Breast epithelium (tissue), 3 donors: ENCODE measurements at regions not wholly inside any gene's neighbourhood (a gene's known extent, or its start where the extent isn't known, plus 50 kb on each side); places are given as distances from the start of the nearest gene placed in this dataset.

ENCODE experiments used
- POLR2A ChIP-seq: fragments of 450-650 bp; IDR thresholded peaks from one replicate; pipeline ENCODE4 v1.6.1; 2016; ENCODE audit warnings: antibody characterized with exemption, mild to moderate bottlenecking, moderate library complexity
- TF ChIP-seq, protein P1 (sequence below), 3 donors: fragments of 450-650 bp; IDR thresholded peaks; one replicate each; pipeline ENCODE4 v1.5.1; 2016 to 2017; ENCODE audit warnings: antibody characterized with exemption in 3 of 3, mild to moderate bottlenecking in 3 of 3, moderate library complexity in 3 of 3

DNA sequence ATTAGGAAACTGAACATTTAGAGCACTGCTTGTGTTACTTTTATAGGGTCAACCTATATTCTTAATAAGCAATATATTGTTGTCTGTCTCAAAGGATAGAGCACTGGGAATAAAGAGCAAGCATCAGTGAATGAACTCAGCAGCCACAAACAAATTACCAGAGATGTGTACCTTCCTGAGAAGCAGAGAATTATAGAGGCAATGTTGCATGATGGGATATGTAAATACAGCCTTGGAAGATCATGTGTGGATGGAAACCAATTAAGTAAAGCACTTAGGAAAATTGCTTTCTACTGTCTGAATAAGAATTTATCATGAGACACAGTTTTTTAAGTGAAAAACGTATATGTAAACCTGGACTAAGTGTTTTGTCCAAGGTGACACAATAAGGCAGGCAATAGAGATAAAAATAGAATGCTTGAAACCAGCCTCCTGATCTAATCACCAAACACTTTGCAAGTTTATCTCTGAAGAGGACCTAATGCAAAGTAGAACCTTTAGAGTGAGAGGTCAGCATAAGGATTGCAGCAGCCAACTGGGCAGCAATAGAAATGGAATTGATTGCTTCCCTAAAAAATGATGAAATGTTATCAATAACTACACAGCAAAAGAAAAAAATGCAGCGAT, 848.0 kb downstream of the TUSC7 start:
- TF ChIP-seq, protein P1, sequence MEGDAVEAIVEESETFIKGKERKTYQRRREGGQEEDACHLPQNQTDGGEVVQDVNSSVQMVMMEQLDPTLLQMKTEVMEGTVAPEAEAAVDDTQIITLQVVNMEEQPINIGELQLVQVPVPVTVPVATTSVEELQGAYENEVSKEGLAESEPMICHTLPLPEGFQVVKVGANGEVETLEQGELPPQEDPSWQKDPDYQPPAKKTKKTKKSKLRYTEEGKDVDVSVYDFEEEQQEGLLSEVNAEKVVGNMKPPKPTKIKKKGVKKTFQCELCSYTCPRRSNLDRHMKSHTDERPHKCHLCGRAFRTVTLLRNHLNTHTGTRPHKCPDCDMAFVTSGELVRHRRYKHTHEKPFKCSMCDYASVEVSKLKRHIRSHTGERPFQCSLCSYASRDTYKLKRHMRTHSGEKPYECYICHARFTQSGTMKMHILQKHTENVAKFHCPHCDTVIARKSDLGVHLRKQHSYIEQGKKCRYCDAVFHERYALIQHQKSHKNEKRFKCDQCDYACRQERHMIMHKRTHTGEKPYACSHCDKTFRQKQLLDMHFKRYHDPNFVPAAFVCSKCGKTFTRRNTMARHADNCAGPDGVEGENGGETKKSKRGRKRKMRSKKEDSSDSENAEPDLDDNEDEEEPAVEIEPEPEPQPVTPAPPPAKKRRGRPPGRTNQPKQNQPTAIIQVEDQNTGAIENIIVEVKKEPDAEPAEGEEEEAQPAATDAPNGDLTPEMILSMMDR (IDR thresholded peaks at IDR 0.05): no peak
- TF ChIP-seq POLR2A: no peak
